ENCODE measurements at regions not wholly inside any gene's neighbourhood (a gene's known extent, or its start where the extent isn't known, plus 50 kb on each side); places are given as distances from the start of the nearest gene placed in this dataset.
"Not testable (repeated sequence)": the region's sequence is repeated elsewhere in the genome, so short reads cannot be mapped to it uniquely, and the experiment has no call there.

- H3K4me3 Mint-ChIP-seq, result no peak overlapping the region
- H3K27ac Mint-ChIP-seq, result no peak overlapping the region
- no peaks in the 10 kb centered on the region for H3K4me1 Mint-ChIP-seq
- peaks cover 27% of the 10 kb centered on the region for H3K9me3 Mint-ChIP-seq
- H3K36me3 Mint-ChIP-seq (ENCODE audit: low read depth), result no peaks in the 10 kb centered on the region
- no peaks in the 10 kb centered on the region for H3K27me3 Mint-ChIP-seq
- no peak for ATAC-seq (replicated peaks)
These were observed 332.6 kb downstream of the TAF11L14 start for GRCh38 chr5:17966640-17967402.

GRCh38 chr5:17976404-17976803, 342.1 kb downstream of the TAF11L14 start:
- no peaks in the 10 kb centered on the region for H3K4me1 Mint-ChIP-seq
- no peak overlapping the region for H3K27ac Mint-ChIP-seq
- no peak for ATAC-seq (replicated peaks)
- no peak overlapping the region for H3K4me3 Mint-ChIP-seq
- no peaks in the 10 kb centered on the region for H3K27me3 Mint-ChIP-seq
- no peaks in the 10 kb centered on the region for H3K36me3 Mint-ChIP-seq (ENCODE audit: low read depth)
- peaks cover 11% of the 10 kb centered on the region for H3K9me3 Mint-ChIP-seq

GRCh38 chr5:17978954-17979353, 344.7 kb downstream of the TAF11L14 start:
- H3K36me3 Mint-ChIP-seq (ENCODE audit: low read depth), result no peaks in the 10 kb centered on the region
- no peaks in the 10 kb centered on the region for H3K27me3 Mint-ChIP-seq
- no peak overlapping the region for H3K4me3 Mint-ChIP-seq
- H3K4me1 Mint-ChIP-seq, result no peaks in the 10 kb centered on the region
- no peak for ATAC-seq (replicated peaks)
- no peak overlapping the region for H3K27ac Mint-ChIP-seq
- peaks cover 7% of the 10 kb centered on the region for H3K9me3 Mint-ChIP-seq

- ATAC-seq (replicated peaks); H3K27ac Mint-ChIP-seq; H3K4me3 Mint-ChIP-seq; H3K36me3 Mint-ChIP-seq (ENCODE audit: low read depth); H3K27me3 Mint-ChIP-seq; H3K9me3 Mint-ChIP-seq; H3K4me1 Mint-ChIP-seq: not testable (repeated sequence)
These were observed 348.4 kb downstream of the TAF11L14 start for GRCh38 chr5:17982626-17983025.

- no peaks in the 10 kb centered on the region for H3K27me3 Mint-ChIP-seq
- peaks cover 4% of the 10 kb centered on the region for H3K9me3 Mint-ChIP-seq
- ATAC-seq (replicated peaks), result no peak
- no peak overlapping the region for H3K27ac Mint-ChIP-seq
- H3K36me3 Mint-ChIP-seq (ENCODE audit: low read depth), result no peaks in the 10 kb centered on the region
- H3K4me3 Mint-ChIP-seq, result no peak overlapping the region
- no peaks in the 10 kb centered on the region for H3K4me1 Mint-ChIP-seq
These were observed 354.8 kb downstream of the TAF11L14 start for GRCh38 chr5:17989036-17989435.

GRCh38 chr5:17989567-17990563, 355.6 kb downstream of the TAF11L14 start:
- no peaks in the 10 kb centered on the region for H3K36me3 Mint-ChIP-seq (ENCODE audit: low read depth)
- no peaks in the 10 kb centered on the region for H3K4me1 Mint-ChIP-seq
- no peak overlapping the region for H3K4me3 Mint-ChIP-seq
- ATAC-seq (replicated peaks), result no peak
- H3K27ac Mint-ChIP-seq, result no peak overlapping the region
- H3K9me3 Mint-ChIP-seq, result peaks cover 4% of the 10 kb centered on the region
- H3K27me3 Mint-ChIP-seq, result no peaks in the 10 kb centered on the region

- Mint-ChIP-seq H3K4me3 (no peak overlapping the region), H3K36me3 (ENCODE audit: low read depth) (no peaks in the 10 kb centered on the region), H3K27ac (no peak overlapping the region), H3K9me3 (peaks cover 3% of the 10 kb centered on the region), H3K27me3 (no peaks in the 10 kb centered on the region), H3K4me1 (no peaks in the 10 kb centered on the region)
- no peak for ATAC-seq (replicated peaks)
These were observed 357.5 kb downstream of the TAF11L14 start for GRCh38 chr5:17991775-17992174.

GRCh38 chr5:17992291-17992690, 358.0 kb downstream of the TAF11L14 start:
- no peak for ATAC-seq (replicated peaks)
- H3K27ac Mint-ChIP-seq, result no peak overlapping the region
- H3K9me3 Mint-ChIP-seq, result no peaks in the 10 kb centered on the region
- no peaks in the 10 kb centered on the region for H3K27me3 Mint-ChIP-seq
- H3K36me3 Mint-ChIP-seq (ENCODE audit: low read depth), result no peaks in the 10 kb centered on the region
- no peak overlapping the region for H3K4me3 Mint-ChIP-seq
- H3K4me1 Mint-ChIP-seq, result no peaks in the 10 kb centered on the region

- Mint-ChIP-seq H3K4me1 (no peaks in the 10 kb centered on the region), H3K27me3 (no peaks in the 10 kb centered on the region), H3K27ac (no peak overlapping the region), H3K9me3 (no peaks in the 10 kb centered on the region), H3K4me3 (no peak overlapping the region), H3K36me3 (ENCODE audit: low read depth) (no peaks in the 10 kb centered on the region)
- no peak for ATAC-seq (replicated peaks)
These were observed 361.7 kb downstream of the TAF11L14 start for GRCh38 chr5:17995997-17996396.

GRCh38 chr5:17999858-18000257, 365.6 kb downstream of the TAF11L14 start:
- no peaks in the 10 kb centered on the region for H3K36me3 Mint-ChIP-seq (ENCODE audit: low read depth)
- peaks cover 8% of the 10 kb centered on the region for H3K9me3 Mint-ChIP-seq
- no peak for ATAC-seq (replicated peaks)
- H3K27me3 Mint-ChIP-seq, result no peaks in the 10 kb centered on the region
- no peaks in the 10 kb centered on the region for H3K4me1 Mint-ChIP-seq
- H3K27ac Mint-ChIP-seq, result no peak overlapping the region
- no peak overlapping the region for H3K4me3 Mint-ChIP-seq

GRCh38 chr5:18000744-18001143, 366.5 kb downstream of the TAF11L14 start:
- Mint-ChIP-seq H3K27me3 (no peaks in the 10 kb centered on the region), H3K4me3 (no peak overlapping the region), H3K36me3 (ENCODE audit: low read depth) (no peaks in the 10 kb centered on the region), H3K4me1 (no peaks in the 10 kb centered on the region), H3K27ac (no peak overlapping the region), H3K9me3 (peaks cover 14% of the 10 kb centered on the region)
- no peak for ATAC-seq (replicated peaks)

GRCh38 chr5:18003312-18003711, 369.1 kb downstream of the TAF11L14 start:
- H3K27ac Mint-ChIP-seq, result no peak overlapping the region
- peaks cover 16% of the 10 kb centered on the region for H3K9me3 Mint-ChIP-seq
- no peak for ATAC-seq (replicated peaks)
- no peak overlapping the region for H3K4me3 Mint-ChIP-seq
- no peaks in the 10 kb centered on the region for H3K36me3 Mint-ChIP-seq (ENCODE audit: low read depth)
- no peaks in the 10 kb centered on the region for H3K27me3 Mint-ChIP-seq
- no peaks in the 10 kb centered on the region for H3K4me1 Mint-ChIP-seq

- Mint-ChIP-seq H3K9me3 (peaks cover 16% of the 10 kb centered on the region), H3K4me3 (no peak overlapping the region), H3K27ac (no peak overlapping the region), H3K4me1 (no peaks in the 10 kb centered on the region), H3K36me3 (ENCODE audit: low read depth) (no peaks in the 10 kb centered on the region), H3K27me3 (no peaks in the 10 kb centered on the region)
- ATAC-seq (replicated peaks), result no peak
These were observed 369.5 kb downstream of the TAF11L14 start for GRCh38 chr5:18003784-18004183.

GRCh38 chr5:18006235-18006634, 372.0 kb downstream of the TAF11L14 start:
- not testable (repeated sequence) for H3K27me3 Mint-ChIP-seq; H3K36me3 Mint-ChIP-seq (ENCODE audit: low read depth); H3K27ac Mint-ChIP-seq; ATAC-seq (replicated peaks); H3K4me1 Mint-ChIP-seq; H3K4me3 Mint-ChIP-seq
- H3K9me3 Mint-ChIP-seq, result peaks cover 18% of the 10 kb centered on the region

GRCh38 chr5:18008940-18009339, 374.7 kb downstream of the TAF11L14 start:
- Mint-ChIP-seq H3K4me3 (no peak overlapping the region), H3K27me3 (no peaks in the 10 kb centered on the region), H3K9me3 (peaks cover 11% of the 10 kb centered on the region), H3K4me1 (no peaks in the 10 kb centered on the region), H3K36me3 (ENCODE audit: low read depth) (no peaks in the 10 kb centered on the region), H3K27ac (no peak overlapping the region)
- no peak for ATAC-seq (replicated peaks)

Data from activated T-helper 17 cell treated with anti-CD3 and anti-CD28 coated beads, Interleukin-2, amount 50 U/mL, for 72 hours (primary cell).